CD4-positive, alpha-beta T cell (primary cell): ENCODE measurements at regions not wholly inside any gene's neighbourhood (a gene's known extent, or its start where the extent isn't known, plus 50 kb on each side); places are given as distances from the start of the nearest gene placed in this dataset.

Experiments used
- ATAC-seq: fragments of 200-7000 bp; cut with Tn5 transposase; one replicate; pipeline ENCODE4 v1.10.0; 2022; ENCODE audit warnings: mild to moderate bottlenecking; ENCODE audit not compliant: poor library complexity
- CTCF ChIA-PET: fragments of 350-600 bp; sonication (Branson Sonifier 250); formaldehyde crosslinking; loops from one replicate; lab custom pipeline; 2021; ENCODE audit warnings: antibody characterized with exemption, inconsistent platforms; lab: Charles Lee
- POLR2A ChIA-PET: fragments of 350-600 bp; sonication (Branson Sonifier 250); formaldehyde crosslinking; loops from one replicate; lab custom pipeline; 2021; ENCODE audit warnings: antibody characterized with exemption, inconsistent platforms; lab: Charles Lee
- DNase-seq, 14 experiments: peaks; one replicate each; pipeline ENCODE4 v3.0.0-alpha.2; 2013 to 2020; ENCODE audit warnings: mixed read lengths in 2 of 14
- H3K27ac ChIP-seq, 2 donors: one replicate each; pipeline versions ENCODE4 v1.5.1 to v1.7.0; 2013; ENCODE audit warnings: low read length in 2 of 2, low read depth in 1 of 2, mild to moderate bottlenecking in 1 of 2
- H3K27me3 ChIP-seq, 2 experiments: 1 replicate in 1 of 2; 2 replicates in 1 of 2; pipeline versions ENCODE4 v1.6.1 to v1.7.0; 2013; ENCODE audit warnings: low read length in 2 of 2, control low read depth in 1 of 2, mild to moderate bottlenecking in 1 of 2, moderate library complexity in 1 of 2; ENCODE audit not compliant: insufficient read depth in 2 of 2, control insufficient read depth in 1 of 2
- H3K36me3 ChIP-seq: one replicate; pipeline ENCODE4 v1.6.1; 2013; ENCODE audit warnings: low read length, control low read depth; ENCODE audit not compliant: insufficient read depth
- H3K4me1 ChIP-seq: one replicate; pipeline ENCODE4 v1.6.1; 2013; ENCODE audit warnings: low read length, control low read depth; ENCODE audit not compliant: insufficient read depth
- H3K4me3 ChIP-seq: one replicate; pipeline ENCODE4 v1.5.1; 2013; ENCODE audit warnings: mild to moderate bottlenecking, low read length, moderate library complexity
- H3K9me3 ChIP-seq, 2 experiments: 1 replicate in 1 of 2; 2 replicates in 1 of 2; pipeline versions ENCODE4 v1.6.1 to v1.7.0; 2013; ENCODE audit warnings: low read length in 2 of 2, mild to moderate bottlenecking in 2 of 2, control low read depth in 1 of 2, moderate library complexity in 1 of 2; ENCODE audit not compliant: control insufficient read depth in 1 of 2, insufficient read depth in 1 of 2
- H3K27ac Mint-ChIP-seq: one replicate; pipeline ENCODE4 v1.8.0; 2020; ENCODE audit warnings: mixed read lengths
- H3K27me3 Mint-ChIP-seq: one replicate; pipeline ENCODE4 v1.8.0; 2021; ENCODE audit warnings: mixed read lengths
- H3K36me3 Mint-ChIP-seq: one replicate; pipeline ENCODE4 v1.8.0; 2021; ENCODE audit warnings: low read depth, mixed read lengths
- H3K4me1 Mint-ChIP-seq: one replicate; pipeline ENCODE4 v1.8.0; 2021; ENCODE audit warnings: low read depth, mixed read lengths
- H3K4me3 Mint-ChIP-seq: one replicate; pipeline ENCODE4 v1.8.0; 2020; ENCODE audit warnings: mild to moderate bottlenecking, mixed read lengths
- H3K9me3 Mint-ChIP-seq: one replicate; pipeline ENCODE4 v1.8.0; 2020; ENCODE audit warnings: mixed read lengths
- CTCF ChIP-seq: fragments of 200-600 bp; IDR thresholded peaks from one replicate; pipeline ENCODE4 v1.8.0; 2022; ENCODE audit warnings: antibody characterized with exemption, mild to moderate bottlenecking
- intact Hi-C, 2 experiments: fragments of 100-400 bp; cut with DNase I in 1 of 2; cut with micrococcal nuclease in 1 of 2; formaldehyde crosslinking; loops; one replicate each; pipeline versions ENCODE4 v1.15.1 to v1.9.0; 2023 to 2025; cut with DNase I, micrococcal nuclease

- intact Hi-C loops = no loop called here
- Mint-ChIP-seq H3K4me1 (no peaks in the 10 kb centered on the region), H3K27me3 (no peaks in the 10 kb centered on the region), H3K36me3 (peaks cover 79% of the 10 kb centered on the region), H3K4me3 (no peak overlapping the region), H3K27ac (no peak overlapping the region), H3K9me3 (no peaks in the 10 kb centered on the region)
- Histone ChIP-seq H3K9me3 (no peaks in the 10 kb centered on the region), H3K4me1 (no peaks in the 10 kb centered on the region), H3K27me3 (no peaks in the 10 kb centered on the region), H3K27ac (no peak overlapping the region), H3K4me3 (no peak overlapping the region), H3K36me3 (peaks cover 24% of the 10 kb centered on the region)
- DNase-seq = no peak
- ATAC-seq = no peak
- ChIA-PET CTCF (interaction anchor here (1.1 kb wide), 1 partner anchor 41 kb away, joined by 3 read pairs; no protein-coding TSS in a partner anchor), POLR2A (no interaction called here)
- no peak for TF ChIP-seq CTCF
Measured at GRCh38 chr10:28120043-28120749, 121.3 kb upstream of the ODAD2 start.

- ChIA-PET CTCF (no interaction called here), POLR2A (interaction anchor here (1.3 kb wide), 1 partner anchor 14 kb away, joined by 3 read pairs; no protein-coding TSS in a partner anchor)
- no peaks in the 10 kb centered on the region for H3K4me1 ChIP-seq
- ATAC-seq = no peak
- H3K4me3 Mint-ChIP-seq = no peak overlapping the region
- peaks cover 81% of the 10 kb centered on the region for H3K36me3 Mint-ChIP-seq
- peaks cover 28% of the 10 kb centered on the region for H3K36me3 ChIP-seq
- TF ChIP-seq CTCF = no peak
- H3K27ac ChIP-seq = no peak overlapping the region
- no peak overlapping the region for H3K4me3 ChIP-seq
- intact Hi-C loops = no loop called here
- H3K27me3 Mint-ChIP-seq = no peaks in the 10 kb centered on the region
- DNase-seq = no peak
- no peaks in the 10 kb centered on the region for H3K27me3 ChIP-seq
- H3K27ac Mint-ChIP-seq = no peak overlapping the region
- H3K4me1 Mint-ChIP-seq = no peaks in the 10 kb centered on the region
- no peaks in the 10 kb centered on the region for H3K9me3 ChIP-seq
- H3K9me3 Mint-ChIP-seq = no peaks in the 10 kb centered on the region
Measured at GRCh38 chr10:28118985-28119628, 120.2 kb upstream of the ODAD2 start.

GRCh38 chr10:28113202-28113601 lies 114.3 kb upstream of the ODAD2 start:
- intact Hi-C loops = no loop called here
- ChIA-PET POLR2A (no interaction called here), CTCF (no interaction called here)
- DNase-seq (no peak), ATAC-seq (no peak)
- H3K36me3 Mint-ChIP-seq = peaks cover 60% of the 10 kb centered on the region
- no peaks in the 10 kb centered on the region for H3K4me1 Mint-ChIP-seq
- H3K27me3 ChIP-seq = no peaks in the 10 kb centered on the region
- H3K4me3 Mint-ChIP-seq = no peak overlapping the region
- no peaks in the 10 kb centered on the region for H3K4me1 ChIP-seq
- H3K4me3 ChIP-seq = no peak overlapping the region
- no peak overlapping the region for H3K27ac ChIP-seq
- no peak overlapping the region for H3K27ac Mint-ChIP-seq
- H3K27me3 Mint-ChIP-seq = no peaks in the 10 kb centered on the region
- H3K36me3 ChIP-seq = peaks cover 5% of the 10 kb centered on the region
- H3K9me3 ChIP-seq = no peaks in the 10 kb centered on the region
- no peaks in the 10 kb centered on the region for H3K9me3 Mint-ChIP-seq
- TF ChIP-seq CTCF = no peak
